Immature natural killer cell (primary cell): ENCODE measurements at regions not wholly inside any gene's neighbourhood (a gene's known extent, or its start where the extent isn't known, plus 50 kb on each side); places are given as distances from the start of the nearest gene placed in this dataset.

ENCODE experiments used
- DNase-seq, 3 donors: peaks; one replicate each; pipeline ENCODE4 v3.0.0; 2022; ENCODE audit warnings: mixed read lengths in 1 of 3
- H3K27ac Mint-ChIP-seq, 6 donors: one replicate each; pipeline ENCODE4 v1.8.0; 2020; ENCODE audit warnings: mixed read lengths in 6 of 6, mild to moderate bottlenecking in 5 of 6, inconsistent platforms in 4 of 6, moderate library complexity in 3 of 6
- H3K27me3 Mint-ChIP-seq, 3 donors: one replicate each; pipeline ENCODE4 v1.8.0; 2020 to 2021; ENCODE audit warnings: low read depth in 3 of 3, mild to moderate bottlenecking in 3 of 3, mixed read lengths in 3 of 3, moderate library complexity in 3 of 3, inconsistent platforms in 1 of 3
- H3K36me3 Mint-ChIP-seq, 3 donors: one replicate each; pipeline ENCODE4 v1.8.0; 2020; ENCODE audit warnings: mixed read lengths in 3 of 3, inconsistent platforms in 2 of 3, mild to moderate bottlenecking in 2 of 3
- H3K4me1 Mint-ChIP-seq, 2 donors: one replicate each; pipeline ENCODE4 v1.8.0; 2020; ENCODE audit warnings: inconsistent platforms in 2 of 2, mild to moderate bottlenecking in 2 of 2, mixed read lengths in 2 of 2, moderate library complexity in 1 of 2
- H3K4me3 Mint-ChIP-seq, 5 donors: one replicate each; pipeline ENCODE4 v1.8.0; 2020; ENCODE audit warnings: mild to moderate bottlenecking in 5 of 5, mixed read lengths in 5 of 5, inconsistent platforms in 3 of 5, moderate library complexity in 3 of 5
- H3K9me3 Mint-ChIP-seq, 6 donors: one replicate each; pipeline ENCODE4 v1.8.0; 2020; ENCODE audit warnings: mild to moderate bottlenecking in 6 of 6, mixed read lengths in 6 of 6, inconsistent platforms in 4 of 6, moderate library complexity in 3 of 6

DNA sequence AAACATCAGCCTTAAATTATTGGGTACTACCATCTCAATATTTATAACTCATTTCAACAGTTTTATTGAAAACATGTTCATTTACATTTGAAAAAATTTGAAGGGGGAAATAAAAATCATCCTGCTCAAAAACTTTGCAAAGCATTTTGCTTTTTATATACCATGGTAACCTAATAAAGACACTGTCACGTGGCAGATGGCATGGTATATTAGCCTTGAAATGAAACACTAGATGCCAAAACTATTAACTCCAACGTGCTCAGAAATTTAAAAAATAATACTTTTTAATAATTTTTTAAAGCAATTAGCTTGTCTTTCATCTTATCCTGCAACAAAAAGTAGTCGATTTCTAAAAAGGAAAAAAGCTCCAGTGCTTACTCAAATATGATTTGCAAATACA lies 88.6 kb upstream of the NFIB start:
- H3K9me3 Mint-ChIP-seq, result peaks cover 0 to 11% (median 2%) of the 10 kb centered on the region in 6 donors
- no peak overlapping the region for H3K4me3 Mint-ChIP-seq
- peaks cover 2 to 6% (median 2%) of the 10 kb centered on the region in 3 donors for H3K27me3 Mint-ChIP-seq
- H3K27ac Mint-ChIP-seq, result no peak overlapping the region
- DNase-seq, result no peak
- no peaks in the 10 kb centered on the region for H3K4me1 Mint-ChIP-seq
- H3K36me3 Mint-ChIP-seq, result no peaks in the 10 kb centered on the region

DNA sequence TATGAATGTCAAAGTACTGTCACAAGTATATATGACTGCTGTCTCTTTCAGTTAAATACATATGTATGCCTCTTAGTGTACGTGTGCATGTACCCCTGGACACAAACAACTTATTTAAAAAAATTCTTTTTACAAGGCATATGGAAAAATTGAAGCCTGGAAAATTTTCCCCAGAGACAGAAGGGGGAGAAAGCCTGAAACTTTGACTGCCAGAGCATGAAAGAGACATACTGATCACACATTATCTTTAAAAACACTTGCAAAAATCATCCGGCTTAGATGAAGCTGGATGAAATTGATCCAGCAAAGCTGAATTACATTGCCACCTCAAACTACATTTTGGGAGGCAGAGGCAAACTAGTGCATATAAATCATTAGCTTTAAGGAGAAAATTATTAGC lies 88.0 kb upstream of the NFIB start:
- Mint-ChIP-seq H3K36me3 (no peaks in the 10 kb centered on the region), H3K27me3 (peaks cover 0 to 6% (median 2%) of the 10 kb centered on the region in 3 donors), H3K27ac (no peak overlapping the region), H3K9me3 (peaks cover 0 to 11% (median 2%) of the 10 kb centered on the region in 6 donors), H3K4me1 (no peaks in the 10 kb centered on the region), H3K4me3 (no peak overlapping the region)
- no peak for DNase-seq

DNA sequence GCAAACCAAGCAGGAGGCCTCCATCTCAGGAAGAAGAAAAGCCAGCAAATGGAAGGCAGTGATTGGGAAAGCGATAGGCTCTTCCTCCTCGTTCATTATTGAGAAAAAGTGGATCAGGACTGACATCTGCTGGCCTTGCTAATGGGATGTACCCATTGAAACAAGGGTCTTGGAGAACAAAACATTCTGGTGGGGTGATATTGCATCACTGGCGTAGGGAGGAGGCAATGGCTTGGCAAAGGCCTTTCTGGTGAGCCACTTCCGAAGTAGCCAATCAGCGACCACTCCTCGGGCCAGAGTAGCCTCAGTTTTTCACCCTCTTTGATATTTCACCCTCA lies 86.7 kb upstream of the NFIB start:
- Mint-ChIP-seq H3K27ac (no peak overlapping the region), H3K9me3 (peaks cover 0 to 6% (median 2%) of the 10 kb centered on the region in 6 donors), H3K4me1 (no peaks in the 10 kb centered on the region), H3K4me3 (no peak overlapping the region), H3K36me3 (no peaks in the 10 kb centered on the region), H3K27me3 (peaks cover 0 to 6% (median 2%) of the 10 kb centered on the region in 3 donors)
- no peak for DNase-seq

DNA sequence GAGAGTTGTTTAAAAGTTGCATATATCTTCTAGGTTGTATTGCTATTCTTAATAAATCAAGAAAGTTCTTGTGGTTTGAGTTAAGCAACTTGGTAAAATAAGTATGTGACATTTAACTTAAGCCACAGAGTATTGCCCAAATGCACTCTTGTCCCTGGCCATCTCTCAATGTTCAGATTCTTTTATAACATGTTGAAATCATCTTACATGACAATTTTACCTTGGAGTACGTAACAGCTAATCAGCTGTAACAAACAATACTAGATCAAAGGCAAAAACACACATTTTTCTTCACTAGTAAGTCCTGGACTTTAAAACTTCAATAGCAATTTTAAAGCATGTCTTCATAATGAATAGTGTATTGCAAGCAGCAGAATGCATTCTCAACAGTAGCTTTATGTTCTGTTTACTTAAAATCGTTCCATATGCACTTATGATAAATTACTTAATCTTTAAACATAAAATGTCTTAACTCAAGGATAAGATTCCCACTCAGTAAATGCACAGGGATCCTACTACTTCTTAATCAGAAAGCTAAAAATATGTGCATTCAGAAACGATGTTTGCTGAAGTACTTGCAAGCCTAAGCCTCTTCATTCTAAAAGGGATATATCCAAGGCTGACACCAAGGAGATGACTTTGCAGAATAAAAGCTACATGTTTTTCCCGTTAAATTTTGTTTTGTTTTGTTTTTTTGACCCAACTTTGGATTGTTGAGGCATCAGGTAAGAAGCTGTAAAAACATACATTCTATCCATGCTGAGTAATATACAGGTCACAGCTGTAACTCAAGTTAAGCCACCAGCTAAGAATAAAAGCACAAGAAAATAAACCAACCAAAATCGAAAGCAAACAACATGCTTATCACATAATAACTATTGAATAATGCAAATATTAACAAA lies 86.1 kb upstream of the NFIB start:
- H3K9me3 Mint-ChIP-seq, result peaks cover 0 to 6% (median 0%) of the 10 kb centered on the region in 6 donors
- no peak overlapping the region for H3K27ac Mint-ChIP-seq
- peaks cover 0 to 6% (median 2%) of the 10 kb centered on the region in 3 donors for H3K27me3 Mint-ChIP-seq
- no peak overlapping the region for H3K4me3 Mint-ChIP-seq
- H3K36me3 Mint-ChIP-seq, result no peaks in the 10 kb centered on the region
- no peaks in the 10 kb centered on the region for H3K4me1 Mint-ChIP-seq
- DNase-seq, result no peak

DNA sequence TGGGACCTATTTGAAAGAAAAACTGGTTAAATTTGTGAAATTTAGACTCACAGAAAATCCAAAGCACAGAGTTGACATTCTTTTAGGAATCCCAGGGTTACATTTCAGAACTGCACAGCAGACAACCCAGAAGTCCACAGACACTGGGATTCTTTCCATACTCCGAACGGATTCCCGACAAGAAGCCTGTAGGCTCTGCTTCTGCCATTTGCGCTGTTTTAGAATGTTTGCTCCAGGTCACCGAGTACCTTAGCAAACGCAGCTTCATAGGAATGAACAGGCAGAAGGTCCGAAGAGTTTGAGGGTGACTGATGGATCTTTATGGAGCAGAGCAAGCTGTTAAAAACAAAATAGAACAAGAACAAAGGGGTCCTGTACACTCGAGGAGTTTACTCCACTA lies 84.5 kb upstream of the NFIB start:
- Mint-ChIP-seq H3K36me3 (no peaks in the 10 kb centered on the region), H3K27me3 (peaks cover 0 to 3% (median 2%) of the 10 kb centered on the region in 3 donors), H3K9me3 (peaks cover 0 to 6% (median 0%) of the 10 kb centered on the region in 6 donors), H3K27ac (no peak overlapping the region), H3K4me1 (no peaks in the 10 kb centered on the region), H3K4me3 (no peak overlapping the region)
- DNase-seq, result no peak

GRCh38 chr9:14396171-14396570 lies 82.2 kb upstream of the NFIB start:
- Mint-ChIP-seq H3K4me3 (no peak overlapping the region), H3K4me1 (no peaks in the 10 kb centered on the region), H3K27me3 (peaks cover 0 to 3% (median 0%) of the 10 kb centered on the region in 3 donors), H3K27ac (no peak overlapping the region), H3K36me3 (no peaks in the 10 kb centered on the region), H3K9me3 (peaks cover 0 to 4% (median 0%) of the 10 kb centered on the region in 6 donors)
- no peak for DNase-seq

DNA sequence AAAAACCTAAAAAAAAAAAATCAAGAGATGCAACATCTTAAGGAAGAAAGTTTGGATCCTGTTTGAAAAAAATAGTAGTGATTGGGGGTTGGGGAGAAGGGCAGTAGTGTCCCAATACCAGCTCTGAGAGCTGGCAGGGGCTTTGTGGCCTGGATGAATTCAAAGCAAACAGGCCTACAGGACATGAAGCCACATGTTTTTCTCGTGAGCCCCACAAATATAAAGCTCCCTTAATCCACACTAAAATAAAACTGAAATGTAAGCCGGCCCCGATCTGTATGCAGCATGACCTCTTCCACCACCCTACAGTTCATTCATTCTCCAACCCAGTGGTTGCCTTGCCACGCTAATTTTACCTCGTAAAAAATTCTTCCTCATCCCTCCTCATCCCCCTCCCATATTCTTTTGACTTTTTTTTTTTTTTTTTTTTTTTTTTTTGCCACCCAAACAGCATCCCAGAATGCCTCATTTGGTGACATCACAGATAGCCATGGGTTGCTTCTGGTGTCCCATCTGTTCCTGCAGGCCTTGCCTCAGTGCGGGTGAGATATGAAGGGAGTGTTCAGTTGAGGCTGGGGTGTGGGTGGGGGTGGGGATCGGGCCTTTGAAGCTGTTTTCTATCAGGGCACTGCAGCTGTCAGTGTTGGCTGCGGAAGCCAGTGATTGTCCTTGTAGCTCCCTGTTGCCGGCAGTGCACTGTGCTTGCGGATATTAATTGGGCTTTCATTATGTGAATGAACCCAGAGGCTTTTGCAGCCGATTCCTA lies 81.6 kb upstream of the NFIB start:
- no peak overlapping the region for H3K4me3 Mint-ChIP-seq
- no peak overlapping the region for H3K27ac Mint-ChIP-seq
- no peaks in the 10 kb centered on the region for H3K36me3 Mint-ChIP-seq
- H3K9me3 Mint-ChIP-seq, result peaks cover 0 to 4% (median 0%) of the 10 kb centered on the region in 6 donors
- no peaks in the 10 kb centered on the region for H3K4me1 Mint-ChIP-seq
- H3K27me3 Mint-ChIP-seq, result peaks cover 0 to 2% (median 0%) of the 10 kb centered on the region in 3 donors
- DNase-seq, result no peak

GRCh38 chr9:14393418-14393817 lies 79.5 kb upstream of the NFIB start:
- Mint-ChIP-seq H3K4me1 (no peaks in the 10 kb centered on the region), H3K27me3 (no peaks in the 10 kb centered on the region), H3K9me3 (peaks cover 0 to 4% (median 0%) of the 10 kb centered on the region in 6 donors), H3K27ac (no peak overlapping the region), H3K4me3 (no peak overlapping the region), H3K36me3 (no peaks in the 10 kb centered on the region)
- no peak for DNase-seq

GRCh38 chr9:14391620-14392019 lies 77.7 kb upstream of the NFIB start:
- H3K36me3 Mint-ChIP-seq, result no peaks in the 10 kb centered on the region
- H3K27me3 Mint-ChIP-seq, result peaks cover 0 to 2% (median 0%) of the 10 kb centered on the region in 3 donors
- no peak for DNase-seq
- no peak overlapping the region for H3K27ac Mint-ChIP-seq
- no peak overlapping the region for H3K4me3 Mint-ChIP-seq
- H3K4me1 Mint-ChIP-seq, result no peaks in the 10 kb centered on the region
- peaks cover 0 to 4% (median 0%) of the 10 kb centered on the region in 6 donors for H3K9me3 Mint-ChIP-seq

- no peaks in the 10 kb centered on the region for H3K4me1 Mint-ChIP-seq
- H3K36me3 Mint-ChIP-seq, result no peaks in the 10 kb centered on the region
- H3K27ac Mint-ChIP-seq, result no peak overlapping the region
- peaks cover 0 to 6% (median 0%) of the 10 kb centered on the region in 6 donors for H3K9me3 Mint-ChIP-seq
- H3K4me3 Mint-ChIP-seq, result no peak overlapping the region
- no peak for DNase-seq
- peaks cover 0 to 2% (median 0%) of the 10 kb centered on the region in 3 donors for H3K27me3 Mint-ChIP-seq
These were observed 75.7 kb upstream of the NFIB start for GRCh38 chr9:14389657-14390056.

- Mint-ChIP-seq H3K4me3 (no peak overlapping the region), H3K36me3 (no peaks in the 10 kb centered on the region), H3K9me3 (peaks cover 0 to 6% (median 0%) of the 10 kb centered on the region in 6 donors), H3K27ac (no peak overlapping the region), H3K4me1 (no peaks in the 10 kb centered on the region), H3K27me3 (peaks cover 0 to 2% (median 2%) of the 10 kb centered on the region in 3 donors)
- DNase-seq, result no peak
These were observed 75.2 kb upstream of the NFIB start for GRCh38 chr9:14389146-14389545.

GRCh38 chr9:14383773-14384172 lies 69.8 kb upstream of the NFIB start:
- peaks cover 0 to 2% (median 2%) of the 10 kb centered on the region in 3 donors for H3K27me3 Mint-ChIP-seq
- no peak for DNase-seq
- H3K9me3 Mint-ChIP-seq, result peaks cover 0 to 3% (median 1%) of the 10 kb centered on the region in 6 donors
- no peaks in the 10 kb centered on the region for H3K4me1 Mint-ChIP-seq
- H3K36me3 Mint-ChIP-seq, result no peaks in the 10 kb centered on the region
- no peak overlapping the region for H3K4me3 Mint-ChIP-seq
- H3K27ac Mint-ChIP-seq, result no peak overlapping the region

DNA sequence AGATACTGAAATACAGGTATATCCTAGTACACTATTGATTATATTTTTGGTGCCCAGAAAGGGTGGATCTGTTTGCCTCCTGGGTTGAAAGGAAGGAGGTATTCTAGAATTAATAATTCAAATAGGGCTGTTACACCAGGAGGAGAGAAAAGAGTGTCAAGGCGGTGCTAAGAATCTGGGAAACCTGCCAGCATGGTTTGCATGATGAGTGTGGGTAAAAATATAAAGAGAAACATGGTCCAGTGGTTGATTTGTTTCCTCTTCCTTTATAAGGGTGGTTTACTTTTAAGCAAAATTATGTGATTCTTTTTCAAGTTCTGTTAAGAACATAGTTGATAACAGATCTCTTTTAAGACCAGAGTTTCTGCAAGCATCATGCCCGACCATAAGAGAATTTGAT lies 69.4 kb upstream of the NFIB start:
- H3K36me3 Mint-ChIP-seq, result no peaks in the 10 kb centered on the region
- peaks cover 0 to 6% (median 2%) of the 10 kb centered on the region in 6 donors for H3K9me3 Mint-ChIP-seq
- H3K4me3 Mint-ChIP-seq, result no peak overlapping the region
- no peak overlapping the region for H3K27ac Mint-ChIP-seq
- H3K27me3 Mint-ChIP-seq, result peaks cover 0 to 2% (median 2%) of the 10 kb centered on the region in 3 donors
- no peaks in the 10 kb centered on the region for H3K4me1 Mint-ChIP-seq
- DNase-seq, result no peak
